Endothelial cell of umbilical vein (primary cell): ENCODE measurements at regions not wholly inside any gene's neighbourhood (a gene's known extent, or its start where the extent isn't known, plus 50 kb on each side); places are given as distances from the start of the nearest gene placed in this dataset.

Experiments used
- BruUV-seq: library from RNA; stranded (reverse); fragments of 400-500 nt; replicated peaks from 2 replicates; lab custom pipeline; 2021; lab: Mats Ljungman, UMichigan
- CTCF ChIA-PET: fragments of 300-600, 350-600 bp; sonication (Branson Sonifier 250); formaldehyde crosslinking; loops from one replicate; lab custom pipeline; 2021; ENCODE audit warnings: antibody characterized with exemption, inconsistent platforms; lab: Charles Lee
- POLR2A ChIA-PET: fragments of 300-600, 350-600 bp; sonication (Branson Sonifier 250); formaldehyde crosslinking; loops from one replicate; lab custom pipeline; 2021; ENCODE audit warnings: antibody characterized with exemption, inconsistent platforms; lab: Charles Lee
- DNase-seq: peaks from one replicate; pipeline ENCODE4 v3.0.0-alpha.2; 2011; ENCODE audit warnings: low read depth, low spot score
- FAIRE-seq: peaks from 2 replicates; lab custom pipeline; 2011; peaks lifted over from hg19 to GRCh38; lab: Jason Lieb, UNC
- H2AFZ ChIP-seq: 2 replicates; pipeline ENCODE4 v1.6.0; 2012; ENCODE audit warnings: low read depth, low read length, control low read depth, inconsistent platforms
- H3K27ac ChIP-seq: 2 replicates; pipeline ENCODE4 v1.5.1; 2011; ENCODE audit warnings: low read depth, mild to moderate bottlenecking, control low read depth, low read length, moderate library complexity; ENCODE audit not compliant: insufficient read depth
- H3K27me3 ChIP-seq, 2 experiments: 2 replicates each; pipeline versions ENCODE4 v1.6.0 to v1.6.1; 2011; ENCODE audit warnings: low read length in 2 of 2, mixed read lengths in 1 of 2; ENCODE audit not compliant: control insufficient read depth in 2 of 2, insufficient read depth in 2 of 2
- H3K36me3 ChIP-seq, 2 experiments: 2 replicates in 1 of 2; 3 replicates in 1 of 2; pipeline ENCODE4 v1.5.1; 2011; ENCODE audit warnings: low read length in 2 of 2, mild to moderate bottlenecking in 1 of 2, moderate library complexity in 1 of 2; ENCODE audit not compliant: control insufficient read depth in 2 of 2, insufficient read depth in 2 of 2; ENCODE audit errors: extremely low read depth in 1 of 2
- H3K4me1 ChIP-seq: 3 replicates; pipeline ENCODE4 v1.5.1; 2011; ENCODE audit warnings: mild to moderate bottlenecking, low read length; ENCODE audit not compliant: control insufficient read depth, insufficient read depth; ENCODE audit errors: extremely low read depth
- H3K4me2 ChIP-seq: 2 replicates; pipeline ENCODE4 v1.6.1; 2011; ENCODE audit warnings: low read length, control low read depth, mixed read lengths; ENCODE audit not compliant: insufficient read depth
- H3K4me3 ChIP-seq, 3 experiments: fragments of 200-600 bp in 1 of 3; sonication (generic), shearing (Covaris generic) in 1 of 3; replicated peaks in 1 of 3; 2 replicates each; pipeline ENCODE4 v1.5.1; 2011 to 2016; ENCODE audit warnings: control low read depth in 3 of 3, low read length in 3 of 3, mild to moderate bottlenecking in 2 of 3, inconsistent platforms in 1 of 3, low read depth in 1 of 3, moderate library complexity in 1 of 3; ENCODE audit not compliant: insufficient read depth in 1 of 3
- H3K79me2 ChIP-seq: 2 replicates; pipeline ENCODE4 v1.6.0; 2012; ENCODE audit warnings: low read length, inconsistent platforms; ENCODE audit not compliant: control insufficient read depth, insufficient read depth
- H3K9ac ChIP-seq: replicated peaks from 2 replicates; pipeline ENCODE3; 2011; ENCODE audit warnings: low read length, control low read depth; ENCODE audit not compliant: insufficient read depth; ENCODE audit errors: extremely low read depth
- H3K9me1 ChIP-seq: replicated peaks from 3 replicates; pipeline ENCODE4 v1.6.0; 2011; ENCODE audit warnings: mild to moderate bottlenecking, low read length; ENCODE audit not compliant: control insufficient read depth, insufficient read depth; ENCODE audit errors: extremely low read depth
- H3K9me3 ChIP-seq: replicated peaks from 2 replicates; pipeline ENCODE4 v1.5.1; 2012; ENCODE audit warnings: low read length, inconsistent platforms; ENCODE audit not compliant: control insufficient read depth, insufficient read depth
- H4K20me1 ChIP-seq: replicated peaks from 2 replicates; pipeline ENCODE3; 2011; ENCODE audit warnings: mild to moderate bottlenecking, low read length; ENCODE audit not compliant: control insufficient read depth, insufficient read depth; ENCODE audit errors: extremely low read depth
- CTCF ChIP-seq, 2 donors: IDR thresholded peaks; 1 replicate in 1 of 2; 2 replicates in 1 of 2; pipeline ENCODE4 v1.5.1; 2011; ENCODE audit warnings: low read length in 2 of 2, mild to moderate bottlenecking in 2 of 2, moderate library complexity in 2 of 2, control low read depth in 1 of 2, inconsistent platforms in 1 of 2, low read depth in 1 of 2; ENCODE audit not compliant: insufficient read depth in 1 of 2; ENCODE audit errors: extremely low read depth in 1 of 2
- EZH2 ChIP-seq: IDR thresholded peaks from 2 replicates; pipeline ENCODE4 v1.6.1; 2012; ENCODE audit warnings: borderline replicate concordance, low read depth, mild to moderate bottlenecking, moderate library complexity, low read length, inconsistent platforms; ENCODE audit not compliant: severe bottlenecking
- FOS ChIP-seq: IDR thresholded peaks from 2 replicates; pipeline ENCODE4 v1.6.1; 2011; ENCODE audit warnings: mild to moderate bottlenecking, low read length, moderate library complexity, borderline replicate concordance; ENCODE audit not compliant: insufficient read depth
- GATA2 ChIP-seq: IDR thresholded peaks from 2 replicates; pipeline ENCODE4 v1.7.0; 2011; ENCODE audit warnings: low read depth, mild to moderate bottlenecking, moderate library complexity, mixed read lengths, low read length; ENCODE audit not compliant: insufficient read length, insufficient read depth
- JUN ChIP-seq: IDR thresholded peaks from 2 replicates; pipeline ENCODE4 v1.6.1; 2011; ENCODE audit warnings: borderline replicate concordance, low read depth; ENCODE audit not compliant: insufficient read length, insufficient read depth
- MAX ChIP-seq: IDR thresholded peaks from 2 replicates; pipeline ENCODE4 v1.6.1; 2011; ENCODE audit not compliant: insufficient read depth, insufficient read length
- MYC ChIP-seq: IDR thresholded peaks from one replicate; pipeline ENCODE4 v1.6.1; 2011; ENCODE audit warnings: mild to moderate bottlenecking, low read depth, low read length
- POLR2A ChIP-seq: IDR thresholded peaks from 2 replicates; pipeline ENCODE4 v1.6.1; 2012; ENCODE audit warnings: low read depth, mild to moderate bottlenecking, control low read depth, low read length
- POLR2AphosphoS5 ChIP-seq: IDR thresholded peaks from 2 replicates; pipeline ENCODE4 v1.6.1; 2012; ENCODE audit warnings: low read depth, mild to moderate bottlenecking, control low read depth, low read length, moderate library complexity; ENCODE audit not compliant: insufficient read depth
- dilution Hi-C: fragments of 300-500 bp; cut with MboI; formaldehyde crosslinking; loops from one replicate; pipeline ENCODE4 v1.15.0; 2019; ENCODE audit warnings: low sequenced_read_pairs; ENCODE audit not compliant: extremely low pct_ligation_motif_present
- intact Hi-C: fragments of 100-400 bp; cut with micrococcal nuclease; formaldehyde crosslinking; loops from one replicate; pipeline ENCODE4 v1.10.0; 2022

- no peak for FAIRE-seq
Measured at GRCh38 chr1:81351864-81352263, 448.9 kb upstream of the ADGRL2 start.

More at GRCh38 chr1:81351864-81352263, 448.9 kb upstream of the ADGRL2 start:
- Histone ChIP-seq H3K36me3 (no peaks in the 10 kb centered on the region), H3K9me3 (no peaks in the 10 kb centered on the region), H3K79me2 (no peaks in the 10 kb centered on the region), H3K4me3 (no peak overlapping the region), H3K9me1 (no peaks in the 10 kb centered on the region), H3K27ac (no peak overlapping the region), H3K4me2 (no peak overlapping the region), H2AFZ (no peak overlapping the region), H3K9ac (no peak overlapping the region), H4K20me1 (no peaks in the 10 kb centered on the region), H3K4me1 (no peaks in the 10 kb centered on the region), H3K27me3 (no peaks in the 10 kb centered on the region)
- TF ChIP-seq MAX (no peak), FOS (no peak), CTCF (IDR thresholded peaks at IDR 0.05; ENCODE audit: extremely low read depth in 1 of 2, insufficient read depth in 1 of 2, low read depth in 1 of 2, low read length in 2 of 2) (no peak), EZH2 (no peak), MYC (no peak), POLR2A (no peak), POLR2AphosphoS5 (no peak), GATA2 (no peak), JUN (no peak)
- intact Hi-C loops: no loop called here
- POLR2A ChIA-PET: no interaction called here
- DNase-seq: no peak
- CTCF ChIA-PET: no interaction called here
- no TSS peak for BruUV-seq
- dilution Hi-C loops: no loop called here
